ENCODE measurements at regions not wholly inside any gene's neighbourhood (a gene's known extent, or its start where the extent isn't known, plus 50 kb on each side); places are given as distances from the start of the nearest gene placed in this dataset.
"Not testable (repeated sequence)": the region's sequence is repeated elsewhere in the genome, so short reads cannot be mapped to it uniquely, and the experiment has no call there.

DNA sequence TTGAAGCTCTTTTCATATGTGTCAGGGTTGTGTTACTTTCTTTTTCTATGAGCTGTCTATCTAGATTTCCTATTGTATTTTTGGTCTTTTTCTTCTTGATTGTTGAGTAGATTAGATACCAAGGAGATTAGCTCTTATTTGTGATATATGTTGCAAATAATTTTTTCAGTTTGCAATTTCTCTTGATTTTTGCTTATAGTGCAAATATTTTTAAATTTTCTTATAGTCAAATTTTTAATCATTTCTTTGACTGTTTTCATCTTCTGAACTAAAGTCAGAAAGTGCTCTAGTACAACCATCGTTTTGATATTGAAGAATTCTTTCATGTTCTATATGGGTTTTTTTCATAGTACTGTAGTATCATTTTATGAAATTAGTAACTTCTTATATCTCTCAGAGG is 193.7 kb downstream of the OSTF1 start:
- no peak for DNase-seq (ENCODE audit: low read depth)

DNA sequence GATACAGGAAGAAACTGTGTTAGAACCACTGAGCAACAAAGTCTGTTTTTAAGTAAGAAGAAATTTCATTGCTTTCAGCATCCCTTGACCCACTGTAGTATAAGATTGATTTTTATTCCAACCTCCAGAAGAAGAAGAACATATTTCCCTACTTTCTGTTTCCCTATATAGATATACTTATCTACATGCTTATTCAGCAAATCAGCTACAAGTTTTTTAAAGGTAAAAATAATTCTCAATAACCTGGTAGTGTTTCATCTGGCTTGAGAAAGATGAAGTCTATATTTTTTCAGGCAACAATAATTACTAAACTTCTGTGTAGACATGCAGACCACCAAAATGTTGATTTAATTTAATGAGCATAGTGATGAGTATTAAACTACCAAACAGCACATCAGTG is 201.0 kb downstream of the OSTF1 start:
- no peak for DNase-seq (ENCODE audit: low read depth)

DNA sequence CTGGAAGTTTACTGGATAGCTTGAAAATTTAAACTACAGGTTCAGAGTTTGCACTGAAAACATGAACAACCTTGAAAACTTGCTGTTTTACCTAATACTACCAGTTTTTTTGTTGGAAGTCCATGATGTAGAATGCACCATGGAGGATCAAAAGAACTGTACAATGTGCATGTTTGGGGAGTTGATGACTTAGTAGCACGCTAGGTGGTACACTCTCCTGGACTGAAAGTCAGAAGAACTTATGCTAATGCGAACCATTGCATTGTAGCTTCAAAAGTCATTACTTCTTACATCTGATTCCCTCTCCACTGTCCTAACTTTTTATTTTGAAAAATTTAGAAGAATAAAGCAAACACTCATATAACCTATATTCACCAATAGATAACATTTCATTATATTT is 211.0 kb downstream of the OSTF1 start:
- no peak for DNase-seq (ENCODE audit: low read depth)

DNA sequence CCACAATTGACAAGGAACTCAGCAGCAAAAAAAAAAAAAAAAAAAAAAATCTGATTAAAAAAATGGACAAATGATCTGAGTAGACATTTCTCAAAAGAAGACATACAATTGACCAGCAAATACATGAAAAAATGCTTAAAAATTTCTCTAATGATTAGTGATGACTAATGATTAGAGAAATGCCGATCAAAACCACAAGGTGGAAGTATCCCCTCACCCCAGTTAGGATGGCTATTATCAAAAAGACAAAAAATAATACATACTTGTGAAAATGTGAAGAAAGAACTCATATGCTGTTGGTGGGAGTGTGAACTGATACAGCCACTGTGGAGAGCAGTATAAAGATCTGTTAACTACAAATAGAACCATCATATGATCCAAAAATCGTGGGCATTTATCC is 245.3 kb downstream of the OSTF1 start:
- DNase-seq (ENCODE audit: low read depth), result no peak

DNA sequence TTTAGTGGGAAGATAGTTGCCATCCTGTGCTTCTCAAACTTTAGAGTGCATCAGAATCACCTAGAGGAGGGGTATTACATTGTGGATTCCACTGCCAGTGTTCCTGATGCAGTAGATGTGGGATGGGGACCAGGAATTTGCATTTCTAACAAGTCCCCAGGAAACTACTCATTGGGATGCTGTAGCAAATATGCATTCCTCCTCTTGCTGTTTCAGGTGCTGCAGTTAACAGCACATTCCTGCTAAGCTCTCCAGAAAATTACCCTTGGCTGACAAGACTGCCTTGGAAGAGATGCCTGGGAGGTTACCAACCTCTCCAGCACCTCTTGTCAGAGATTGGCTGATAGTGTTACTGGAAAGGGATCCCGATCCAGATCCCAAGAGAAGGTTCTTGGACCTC is 270.5 kb downstream of the OSTF1 start:
- no peak for DNase-seq (ENCODE audit: low read depth)

DNA sequence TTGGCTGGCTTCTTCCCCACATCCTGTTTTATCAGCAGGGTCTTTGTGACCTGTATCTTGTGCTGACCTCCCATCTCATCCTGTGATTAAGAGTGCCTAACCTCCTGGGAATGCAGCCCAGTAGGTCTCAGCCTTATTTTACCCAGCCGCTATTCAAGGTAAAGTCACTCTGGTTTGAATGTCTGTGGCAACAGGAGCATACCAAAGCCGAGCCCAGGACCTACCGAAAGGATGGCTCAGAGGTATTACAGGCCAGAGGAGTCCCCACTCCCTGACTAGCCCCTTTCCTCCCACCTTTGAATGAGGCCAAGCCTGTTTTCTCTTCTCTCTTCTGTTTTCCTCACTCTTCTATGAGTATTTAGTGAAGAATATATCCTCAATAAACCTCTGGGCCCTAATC is 271.3 kb downstream of the OSTF1 start:
- no peak for DNase-seq (ENCODE audit: low read depth)

DNA sequence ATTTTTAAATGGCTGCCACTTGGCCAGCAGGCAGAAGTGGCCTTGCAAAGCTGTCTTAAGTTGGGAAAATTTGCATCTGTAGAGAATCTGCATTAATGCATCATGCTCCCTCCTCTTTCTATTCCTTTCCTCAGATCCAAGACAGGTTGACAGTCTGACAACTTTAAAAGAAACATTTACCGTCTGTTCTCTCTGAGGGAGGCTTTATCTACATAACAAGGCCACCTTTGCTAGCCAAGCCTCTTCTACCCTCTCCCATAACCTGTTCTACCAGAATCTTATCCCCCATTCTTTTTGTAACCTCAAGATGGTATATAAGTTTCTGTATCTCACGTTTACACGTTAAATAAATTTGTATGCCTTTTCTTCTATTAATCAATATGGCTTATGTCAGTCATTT is 271.9 kb downstream of the OSTF1 start:
- DNase-seq (ENCODE audit: low read depth), result no peak

DNA sequence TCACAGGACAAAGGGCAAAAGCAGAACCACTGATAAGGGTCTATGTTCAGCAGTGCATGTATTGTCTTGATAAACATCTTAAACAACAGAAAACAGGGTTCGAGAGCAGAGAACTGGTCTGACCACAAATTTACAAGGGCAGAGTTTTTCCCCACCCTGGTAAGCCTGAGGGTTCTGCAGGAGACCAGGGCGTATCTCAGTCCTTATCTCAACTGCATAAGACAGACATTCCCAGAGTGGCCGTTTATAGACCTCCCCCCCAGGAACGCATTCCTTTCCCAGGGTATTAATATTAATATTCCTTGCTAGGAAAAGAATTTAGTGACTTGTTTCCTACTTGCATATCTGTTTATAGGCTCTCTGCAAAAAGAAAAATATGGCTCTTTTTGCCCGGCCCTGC is 274.1 kb downstream of the OSTF1 start:
- not testable (repeated sequence) for DNase-seq (ENCODE audit: low read depth)

DNA sequence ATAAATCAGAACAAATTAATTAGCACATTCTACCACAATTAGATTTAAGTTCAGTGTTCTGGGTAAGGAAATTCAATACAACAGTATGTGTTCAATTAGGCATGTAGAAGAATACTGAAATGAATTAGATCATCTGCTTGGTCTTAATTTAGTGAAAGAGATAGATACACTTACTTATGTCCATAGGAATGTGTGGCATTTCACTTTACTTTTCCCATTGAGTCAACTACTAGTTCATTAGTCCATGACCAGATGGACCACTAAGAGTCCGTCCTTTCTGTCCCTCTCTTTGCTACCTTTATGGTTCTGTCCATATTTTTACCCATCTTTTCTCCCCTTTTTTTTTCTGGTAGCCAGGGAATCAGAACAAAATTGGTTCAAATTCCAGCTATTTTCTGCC is 276.9 kb downstream of the OSTF1 start:
- no peak for DNase-seq (ENCODE audit: low read depth)

DNA sequence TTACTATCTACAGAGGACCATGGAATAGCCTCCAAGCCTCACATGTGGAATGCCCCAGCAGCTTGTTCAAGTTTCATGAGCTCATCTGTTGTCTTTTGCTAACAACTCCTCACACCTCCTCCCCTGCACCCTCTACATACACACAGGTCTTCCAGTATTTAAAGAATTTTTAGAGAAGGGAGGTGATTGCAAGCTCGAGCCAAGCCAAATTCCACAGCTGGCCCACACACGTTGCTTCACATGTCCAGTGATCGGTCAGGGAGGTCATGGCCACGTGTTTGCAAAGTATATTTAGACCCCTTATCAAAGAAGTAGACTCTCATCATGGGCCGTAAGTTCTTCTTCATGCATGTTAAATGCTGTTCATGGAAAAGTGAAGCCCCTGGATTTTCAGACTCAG is 281.7 kb downstream of the OSTF1 start:
- no peak for DNase-seq (ENCODE audit: low read depth)

DNA sequence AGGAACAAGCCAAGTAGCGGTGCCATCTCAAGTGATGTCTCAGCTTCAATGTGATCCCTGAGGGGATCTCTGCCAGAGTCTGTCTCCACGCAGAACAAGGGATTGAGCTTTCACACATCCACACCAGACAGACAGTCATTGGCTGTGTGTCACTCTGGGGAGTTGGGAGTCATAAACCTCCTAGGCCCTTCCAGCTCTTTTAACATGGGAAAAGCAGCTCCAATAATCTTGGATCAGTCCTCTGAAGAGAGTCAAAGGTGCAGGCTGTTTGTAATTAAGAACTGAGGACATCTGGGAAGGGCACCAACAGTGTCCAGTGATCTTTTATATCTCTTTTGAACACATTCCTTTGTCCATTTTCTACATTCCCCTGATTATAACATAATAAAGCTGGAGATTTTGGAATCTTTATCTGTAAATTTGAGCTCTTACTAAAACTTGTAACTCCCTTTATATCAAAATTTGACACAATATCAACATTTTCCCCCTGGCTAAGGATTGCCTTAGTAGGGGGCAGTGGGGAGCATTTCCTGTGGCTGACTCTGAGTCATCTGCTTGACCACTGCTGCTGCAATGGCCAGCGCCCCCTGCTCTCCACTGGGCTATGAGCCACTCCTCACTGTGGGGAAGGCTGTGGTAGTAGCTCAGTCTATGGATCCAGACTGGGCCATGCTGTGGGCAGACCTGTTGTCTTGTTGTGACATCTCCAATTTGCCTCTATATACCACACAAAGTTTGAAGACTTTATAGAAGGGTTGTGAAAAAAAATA is 284.4 kb downstream of the OSTF1 start:
- DNase-seq (ENCODE audit: low read depth), result peak; percentile 4

DNA sequence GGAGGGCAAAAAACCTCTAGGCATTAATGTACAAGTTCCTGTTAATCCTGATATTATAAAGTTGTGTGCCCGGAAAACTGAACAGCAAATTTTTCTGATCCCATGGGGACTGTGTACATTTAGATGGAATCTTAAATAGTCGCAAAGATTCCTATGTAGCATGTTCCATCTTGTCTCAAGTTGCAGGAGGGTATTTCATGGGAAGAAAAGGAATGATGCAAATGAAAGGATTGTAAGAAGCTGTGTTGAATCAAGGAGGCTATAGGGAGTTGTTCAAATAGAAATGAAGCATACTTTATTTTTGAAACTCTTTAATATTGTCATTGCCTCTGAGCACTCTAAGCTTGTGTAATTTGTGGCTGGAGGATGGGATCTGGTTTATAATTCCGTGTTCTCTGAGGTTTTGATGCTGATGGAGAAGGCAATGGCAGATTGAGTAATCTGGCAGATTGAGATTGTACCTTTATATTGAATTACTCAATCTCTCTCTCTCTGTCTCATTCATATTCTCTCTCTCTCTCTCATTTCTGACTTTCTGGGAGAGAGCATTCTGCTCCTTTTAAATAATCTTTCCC is 288.5 kb downstream of the OSTF1 start:
- no peak for DNase-seq (ENCODE audit: low read depth)

DNA sequence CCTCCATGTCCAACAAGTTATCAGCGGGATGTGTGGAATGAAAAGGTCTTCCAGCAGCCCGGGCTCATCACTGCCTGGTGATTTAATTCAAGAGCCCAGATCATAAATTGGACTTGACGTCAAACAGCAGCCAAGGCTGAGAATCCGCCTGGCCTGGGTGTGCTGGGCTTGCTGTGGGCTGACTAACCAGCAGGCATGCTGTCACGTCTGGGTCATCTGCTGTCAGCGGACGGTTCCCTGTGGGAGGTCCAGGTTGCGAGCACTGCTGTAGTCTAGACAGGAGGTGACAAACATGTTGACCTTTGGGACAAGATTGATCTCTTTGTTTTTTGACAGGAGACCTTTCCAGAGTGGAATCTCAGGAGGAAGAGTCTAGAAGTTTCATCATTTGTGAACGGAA is 289.7 kb downstream of the OSTF1 start:
- DNase-seq (ENCODE audit: low read depth), result peak; percentile 5

DNA sequence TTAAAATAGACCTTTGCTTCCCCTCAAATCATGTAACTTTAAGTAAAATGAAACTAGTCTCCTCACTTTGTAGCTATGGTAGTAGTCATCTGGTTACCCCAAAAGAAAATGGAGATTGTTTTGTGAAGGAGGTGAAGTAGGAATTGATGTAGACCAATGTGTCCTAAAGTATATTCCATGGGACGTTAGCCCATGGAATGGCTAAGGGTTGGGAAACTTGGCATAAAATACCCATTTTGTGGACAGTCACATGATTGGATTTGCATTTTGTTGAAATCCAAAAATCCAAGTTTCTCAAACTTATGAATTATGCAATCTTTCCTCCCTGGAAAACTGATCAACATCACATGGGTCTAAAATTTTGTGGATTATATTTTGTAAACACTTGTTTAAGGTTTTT is 290.6 kb downstream of the OSTF1 start:
- no peak for DNase-seq (ENCODE audit: low read depth)

DNA sequence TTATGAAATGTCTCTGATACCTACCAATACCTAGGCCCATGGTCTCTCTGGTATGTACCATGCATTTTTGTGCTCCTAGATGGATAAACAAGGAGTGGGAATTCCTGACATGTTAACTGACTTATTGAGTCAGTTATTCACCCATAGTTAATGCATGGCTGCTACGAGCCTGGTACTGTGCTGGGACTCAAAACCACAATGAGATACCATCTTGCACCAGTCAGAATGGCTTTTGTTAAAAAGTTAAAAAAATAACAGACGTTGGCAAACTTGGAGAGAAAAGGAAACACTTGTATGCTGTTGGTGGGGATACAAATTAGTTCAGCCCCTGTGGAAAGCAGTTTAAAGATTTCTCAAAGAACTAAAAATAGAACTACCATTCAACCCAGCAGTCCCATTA is 293.8 kb downstream of the OSTF1 start:
- DNase-seq (ENCODE audit: low read depth), result no peak

DNA sequence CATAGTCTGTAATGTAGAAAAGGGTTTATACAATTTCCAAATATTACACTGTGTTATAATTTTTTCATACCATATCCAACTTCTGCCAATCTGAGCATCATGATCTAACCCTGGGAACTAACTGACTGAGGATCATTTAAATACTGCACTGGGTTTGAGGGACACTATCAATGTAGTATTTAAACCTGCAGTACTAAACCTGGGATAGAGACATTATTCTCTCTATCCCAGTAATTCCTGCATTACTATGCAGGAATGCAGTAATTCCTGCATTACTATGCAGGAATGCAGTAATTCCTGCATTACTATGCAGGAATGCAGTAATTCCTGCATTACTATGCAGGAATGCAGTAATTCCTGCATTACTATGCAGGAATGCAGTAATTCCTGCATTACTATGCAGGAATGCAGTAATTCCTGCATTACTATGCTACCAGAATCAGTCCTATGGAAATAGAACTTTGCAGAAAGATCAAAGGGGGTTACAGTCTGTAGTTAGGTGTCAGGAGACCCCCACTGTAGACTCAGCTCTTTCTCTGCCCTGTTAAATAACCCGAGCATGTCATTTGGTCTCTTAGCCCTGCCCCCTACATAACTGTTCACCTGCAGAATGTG is 295.2 kb downstream of the OSTF1 start:
- DNase-seq (ENCODE audit: low read depth), result not testable (repeated sequence)

DNA sequence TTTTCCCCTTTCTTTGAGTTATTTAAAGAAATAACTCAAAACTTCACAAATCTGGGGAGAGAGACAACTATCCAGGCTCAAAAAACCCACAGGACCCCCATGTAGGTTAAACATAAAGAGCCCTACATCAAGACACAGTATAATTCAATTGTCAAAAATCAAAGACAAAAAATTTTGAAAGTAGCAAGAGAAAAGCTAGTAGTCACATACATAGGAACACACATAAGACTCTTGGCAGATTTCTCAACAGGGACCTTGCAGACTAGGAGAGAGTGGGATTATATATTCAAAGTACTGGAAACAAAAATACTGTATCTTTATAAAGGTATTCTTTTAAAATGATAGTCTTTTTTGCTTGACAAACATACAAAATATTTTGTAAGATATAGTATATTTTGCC is 296.9 kb downstream of the OSTF1 start:
- no peak for DNase-seq (ENCODE audit: low read depth)

DNA sequence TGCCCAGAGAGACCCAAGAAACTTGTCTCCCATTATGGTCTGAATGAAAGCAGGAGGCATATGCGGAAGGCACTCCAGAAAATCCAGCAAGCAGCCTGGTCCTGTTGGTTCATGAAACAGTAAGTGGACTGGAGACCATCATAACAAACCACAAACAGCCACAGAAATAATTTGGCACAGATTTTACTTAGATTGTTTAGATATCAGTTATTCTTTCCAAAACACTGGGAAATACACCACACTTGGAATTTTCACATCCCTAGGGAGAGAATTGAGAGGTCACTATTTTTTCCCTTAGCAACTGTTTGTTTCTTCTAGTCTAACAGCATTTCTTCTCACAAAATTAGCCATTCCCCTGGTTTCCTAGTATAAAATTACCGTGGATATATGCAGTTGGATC is 300.8 kb downstream of the OSTF1 start:
- no peak for DNase-seq (ENCODE audit: low read depth)

DNA sequence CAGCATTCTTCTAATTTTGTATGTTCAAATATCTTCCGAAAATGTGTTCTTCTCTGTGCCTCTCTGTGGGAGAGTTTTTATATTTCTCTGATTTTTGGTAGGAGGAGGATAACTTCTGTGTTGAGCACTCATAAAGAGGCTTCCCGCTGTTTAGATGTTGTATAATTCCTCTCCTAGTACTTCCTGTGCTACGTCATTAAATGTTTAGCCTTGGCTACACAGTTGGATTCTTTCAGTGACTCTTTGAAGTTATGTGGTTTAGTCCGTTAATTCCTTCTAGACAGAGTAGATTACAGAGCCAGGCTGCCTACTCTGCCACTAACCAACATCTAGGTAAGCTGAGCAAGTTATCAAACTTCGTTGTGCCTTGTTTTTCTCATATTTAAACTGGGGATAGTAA is 302.6 kb downstream of the OSTF1 start:
- no peak for DNase-seq (ENCODE audit: low read depth)

DNA sequence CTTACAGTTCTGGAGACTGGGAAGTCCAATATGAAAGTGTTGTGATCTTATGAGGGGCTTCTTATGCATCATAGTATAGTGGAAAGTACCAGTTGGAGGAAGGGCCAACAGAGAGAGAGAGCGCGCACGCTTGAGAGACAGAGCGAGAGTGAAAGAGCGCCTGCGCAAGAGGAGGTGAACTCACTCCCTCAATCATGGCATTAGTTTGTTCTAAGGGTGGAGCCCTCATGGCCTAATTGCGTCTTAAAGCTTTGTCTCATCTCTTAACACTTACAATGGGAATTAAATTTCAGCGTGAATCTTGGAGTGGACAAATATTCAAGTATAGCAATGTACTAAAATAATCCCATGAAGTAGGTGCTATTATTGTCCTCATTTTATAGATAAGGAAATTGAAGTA is 303.2 kb downstream of the OSTF1 start:
- DNase-seq (ENCODE audit: low read depth), result no peak

DNA sequence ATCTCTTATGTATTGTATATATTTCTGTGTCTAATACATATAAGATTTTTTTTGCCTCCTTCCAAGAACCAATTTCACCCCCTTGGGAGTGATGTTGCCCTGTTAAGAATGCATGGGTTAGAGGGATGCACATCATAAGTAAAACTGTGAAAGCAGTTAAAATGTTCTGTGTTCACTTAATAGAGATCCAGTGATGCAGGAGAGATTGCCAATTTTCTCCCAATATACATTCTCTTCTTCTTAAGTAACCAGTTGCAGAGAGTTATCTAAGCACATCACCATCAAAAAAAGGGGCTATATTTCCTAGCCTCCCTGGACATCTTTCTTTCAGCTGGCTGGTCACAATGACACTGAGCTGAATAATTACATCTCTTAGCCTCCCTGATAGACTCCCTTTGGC is 307.0 kb downstream of the OSTF1 start:
- no peak for DNase-seq (ENCODE audit: low read depth)

DNA sequence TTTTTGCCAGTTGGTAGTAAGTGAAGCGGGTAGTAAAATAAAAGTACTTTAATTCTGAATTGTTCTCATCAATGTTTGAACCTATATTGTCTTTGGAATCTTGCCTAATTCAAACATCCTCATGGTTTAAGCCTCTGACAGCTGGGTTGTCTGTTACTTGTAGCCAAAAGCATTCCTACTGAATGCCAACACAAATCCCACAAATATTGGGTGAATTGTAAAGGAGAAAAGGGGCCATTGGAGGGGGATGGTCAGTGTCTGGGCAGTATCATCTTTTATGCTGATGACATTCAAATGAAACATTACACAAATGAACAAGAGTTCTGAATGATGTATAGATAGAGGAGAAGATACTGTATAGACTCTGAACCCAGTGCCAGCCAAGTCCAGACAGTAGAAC is 309.5 kb downstream of the OSTF1 start:
- DNase-seq (ENCODE audit: low read depth), result no peak

DNA sequence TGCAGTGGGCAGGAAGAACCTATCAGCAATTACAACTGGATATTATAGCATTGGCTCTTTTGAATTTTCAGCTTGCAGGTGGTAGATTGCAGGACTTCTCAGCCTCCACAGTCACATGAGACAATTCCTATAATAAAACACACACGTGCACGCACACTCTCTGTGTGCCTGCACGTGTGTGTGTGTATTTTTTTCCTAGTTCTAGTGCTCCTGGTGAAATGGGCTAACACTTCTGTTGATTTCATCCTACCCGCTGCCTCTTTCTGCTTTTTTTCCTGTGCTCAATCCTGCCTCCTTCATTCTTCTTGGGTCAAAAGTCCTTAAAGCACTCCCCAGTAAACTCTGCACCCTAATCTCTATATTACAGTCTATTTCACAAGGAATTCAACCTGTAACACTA is 320.1 kb downstream of the OSTF1 start:
- DNase-seq (ENCODE audit: low read depth), result no peak

All from HT1080 (cell line).